ENCODE measurements at regions not wholly inside any gene's neighbourhood (a gene's known extent, or its start where the extent isn't known, plus 50 kb on each side); places are given as distances from the start of the nearest gene placed in this dataset.
"Not testable (repeated sequence)": the region's sequence is repeated elsewhere in the genome, so short reads cannot be mapped to it uniquely, and the experiment has no call there.

DNA sequence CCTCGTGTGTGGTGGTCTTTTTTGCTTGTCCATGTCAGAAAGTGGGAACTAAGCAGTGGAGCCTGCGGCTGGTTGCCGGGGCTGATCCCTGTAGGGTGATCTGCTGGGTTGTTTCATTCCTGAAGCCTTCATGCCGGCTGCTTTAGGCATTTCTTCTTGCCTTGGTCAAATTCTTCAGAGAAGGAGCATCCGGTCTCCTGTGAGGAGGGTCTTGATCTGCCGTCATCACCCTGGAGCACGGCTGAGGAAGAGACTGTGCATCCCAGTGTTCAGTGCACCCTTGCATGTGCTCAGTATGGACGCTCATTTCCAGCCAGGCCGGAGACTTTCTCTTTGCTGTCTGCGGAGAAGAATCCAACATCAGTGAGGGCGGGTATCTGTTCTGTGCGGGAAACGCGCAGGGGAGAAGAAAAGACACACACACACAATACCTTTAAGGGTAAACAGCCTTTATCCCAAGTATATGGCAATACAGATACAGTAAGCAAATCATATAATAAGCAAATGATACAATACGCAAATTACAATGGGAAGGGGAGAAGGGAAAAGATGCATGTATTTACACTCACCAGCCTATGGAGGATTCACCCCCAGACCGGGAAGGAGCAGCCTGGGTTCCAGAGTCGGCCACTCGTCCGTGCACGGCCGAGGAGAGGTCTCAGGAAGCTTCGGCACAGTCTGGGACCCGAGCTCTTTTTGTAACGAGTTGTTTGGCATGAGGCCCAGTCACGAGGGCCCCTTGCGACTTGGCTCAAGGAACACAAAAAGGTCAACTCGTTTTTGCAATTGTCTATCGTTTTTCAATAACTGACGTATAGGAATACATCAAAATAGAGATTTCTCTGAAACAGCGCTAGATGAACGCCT is 1366.8 kb upstream of the TMEM132C start:
- DNase-seq: no peak

DNA sequence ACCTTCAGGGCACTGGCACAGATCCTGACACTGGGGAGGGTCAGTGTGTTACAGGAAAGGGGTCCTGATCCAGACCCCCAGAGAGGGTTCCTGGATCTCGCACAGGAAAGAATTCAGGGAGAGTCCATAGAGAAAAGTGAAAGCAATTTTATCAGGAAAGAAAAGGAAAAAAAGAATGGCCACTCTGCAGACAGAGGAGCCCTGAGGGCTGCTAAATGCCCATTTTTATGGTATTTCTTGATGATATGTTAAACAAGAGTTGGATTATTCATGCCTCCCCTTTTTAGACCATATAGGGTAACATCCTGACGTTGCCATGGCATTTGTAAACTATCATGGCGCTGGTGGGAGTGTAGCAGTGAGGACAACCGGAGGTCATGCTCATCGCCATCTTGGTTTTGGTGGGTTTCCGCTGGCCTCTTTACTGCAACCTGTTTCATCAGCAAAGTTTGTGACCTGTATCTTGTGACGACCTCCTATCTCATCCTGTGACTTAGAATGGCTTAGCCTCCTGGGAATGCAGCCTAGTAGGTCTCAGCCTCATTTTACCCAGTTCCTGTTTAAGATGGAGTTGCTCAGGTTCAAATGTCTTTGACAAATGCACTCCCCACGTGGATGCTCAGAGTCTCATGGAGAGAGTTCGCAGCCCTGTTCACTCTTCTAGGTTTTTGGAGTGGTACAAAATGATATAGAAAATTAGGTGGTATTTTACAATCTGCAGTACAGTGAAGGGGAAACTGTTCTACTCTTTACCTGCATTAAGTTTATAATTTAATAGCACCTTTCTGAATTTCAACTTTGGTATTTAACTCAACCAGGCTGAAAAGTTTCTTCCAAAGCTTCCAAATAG is 1363.7 kb upstream of the TMEM132C start:
- no peak for DNase-seq

DNA sequence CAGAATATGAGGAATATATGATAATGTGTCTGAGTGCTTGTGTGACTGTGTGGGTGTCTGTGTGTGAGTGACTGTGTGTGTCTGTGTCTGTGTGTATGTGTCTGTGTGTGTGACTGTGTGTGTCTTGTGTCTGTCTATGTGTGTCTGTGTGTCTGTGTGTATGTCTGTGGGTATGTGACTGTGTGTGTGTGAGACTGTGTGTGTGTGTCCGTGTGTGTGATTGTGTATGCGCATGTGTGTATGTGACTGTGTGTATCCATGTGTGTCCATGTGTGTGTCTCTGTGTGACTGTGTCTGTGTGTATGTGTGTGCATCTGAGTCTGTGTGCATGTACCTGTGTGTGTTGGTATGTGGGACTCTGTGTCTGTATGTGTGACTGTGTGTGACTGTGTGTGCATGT is 1361.2 kb upstream of the TMEM132C start:
- no peak for DNase-seq

DNA sequence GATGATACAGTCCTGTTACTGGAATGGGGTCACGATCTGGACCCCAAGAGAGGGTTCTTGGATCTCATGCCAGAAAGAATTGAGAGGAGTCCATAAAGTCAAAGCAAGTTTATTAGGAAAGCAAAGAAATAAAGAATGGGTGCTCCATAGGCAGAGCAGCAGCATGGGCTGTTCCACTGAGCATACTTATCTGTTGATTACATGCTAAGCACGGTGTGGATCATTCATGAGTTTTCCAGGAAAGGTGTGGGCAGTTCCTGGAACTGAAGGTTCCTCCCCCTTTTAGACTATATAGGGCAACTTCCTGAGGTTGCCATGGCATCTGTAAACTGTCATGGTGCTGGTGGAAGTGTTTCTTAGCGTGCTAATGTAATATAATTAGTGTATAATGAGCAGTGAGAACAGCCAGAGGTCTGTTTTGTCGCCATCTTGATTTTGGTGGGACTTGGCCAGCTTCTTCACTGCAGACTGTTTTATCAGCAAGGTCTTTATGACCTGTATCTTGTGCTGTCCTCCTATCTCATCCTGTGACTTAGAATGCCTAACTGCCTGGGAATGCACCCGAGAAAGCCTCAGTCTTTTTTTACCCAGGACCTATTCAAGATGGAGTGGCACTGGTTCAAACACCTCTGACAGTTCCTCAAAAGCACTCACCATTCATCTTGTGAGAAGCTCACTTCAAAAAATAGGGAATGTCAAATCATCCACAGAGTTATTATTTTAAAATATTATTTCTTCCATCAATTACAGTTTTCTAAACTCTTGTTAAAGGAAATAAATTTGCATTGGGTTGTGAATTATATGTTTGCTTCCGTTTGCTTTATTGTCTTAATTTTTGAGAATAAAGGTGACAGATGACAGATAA is 1358.8 kb upstream of the TMEM132C start:
- no peak for DNase-seq

DNA sequence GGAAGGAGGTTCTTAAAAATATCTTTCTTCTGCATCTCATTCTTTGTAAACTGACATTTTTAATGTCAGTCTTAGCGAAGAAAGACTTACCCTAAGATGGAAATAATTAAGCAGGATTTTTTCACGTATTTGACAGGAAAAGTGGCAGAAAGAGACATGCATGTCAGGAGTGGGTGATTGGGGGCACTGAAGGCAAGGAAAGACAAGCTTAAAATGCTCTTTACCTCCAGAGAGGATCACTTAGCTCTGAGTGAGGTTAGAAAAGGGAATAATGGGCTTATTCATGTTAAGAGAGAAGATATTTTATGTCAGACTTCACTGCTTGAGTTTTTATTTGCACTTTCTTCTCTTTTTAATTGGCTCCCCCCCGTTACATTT is 1358.2 kb upstream of the TMEM132C start:
- no peak for DNase-seq

DNA sequence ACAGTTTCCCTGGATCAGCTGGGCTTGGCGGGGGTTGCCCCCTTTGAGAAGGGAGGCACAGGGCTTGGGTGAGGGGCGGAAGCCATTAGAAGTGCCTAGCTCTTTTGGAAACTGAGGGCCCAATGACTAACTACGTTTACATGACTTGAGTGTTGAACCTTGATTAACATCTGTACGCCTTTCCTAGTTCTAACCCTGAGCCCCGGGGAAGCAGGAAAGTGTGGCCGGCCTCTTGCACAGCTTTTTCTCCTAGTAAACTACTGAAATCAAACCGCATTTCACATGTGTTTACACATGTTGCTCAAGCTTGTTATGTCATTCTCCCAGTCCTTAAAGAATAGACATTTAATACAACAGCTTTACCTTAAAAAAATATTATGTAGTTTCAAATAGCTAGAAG is 1356.4 kb upstream of the TMEM132C start:
- DNase-seq: no peak

DNA sequence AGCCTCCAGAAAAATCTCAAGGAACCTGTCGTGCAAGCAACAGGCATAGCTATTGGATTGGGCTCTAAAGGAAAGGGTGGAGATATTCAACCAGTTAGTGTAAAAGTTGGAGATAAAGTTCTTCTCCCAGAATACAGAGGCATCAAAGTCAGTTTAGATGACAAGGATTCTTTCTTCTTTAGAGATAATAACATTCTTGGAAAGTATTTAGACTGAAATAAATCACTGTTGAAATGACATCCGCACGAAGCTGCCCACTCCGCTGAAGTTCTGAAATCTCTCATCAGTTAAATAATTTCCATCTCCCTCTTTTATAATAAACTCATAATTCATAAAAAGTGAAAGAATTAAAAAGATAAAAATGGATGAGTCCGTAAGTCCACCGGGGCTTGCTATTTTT is 1354.9 kb upstream of the TMEM132C start:
- no peak for DNase-seq

DNA sequence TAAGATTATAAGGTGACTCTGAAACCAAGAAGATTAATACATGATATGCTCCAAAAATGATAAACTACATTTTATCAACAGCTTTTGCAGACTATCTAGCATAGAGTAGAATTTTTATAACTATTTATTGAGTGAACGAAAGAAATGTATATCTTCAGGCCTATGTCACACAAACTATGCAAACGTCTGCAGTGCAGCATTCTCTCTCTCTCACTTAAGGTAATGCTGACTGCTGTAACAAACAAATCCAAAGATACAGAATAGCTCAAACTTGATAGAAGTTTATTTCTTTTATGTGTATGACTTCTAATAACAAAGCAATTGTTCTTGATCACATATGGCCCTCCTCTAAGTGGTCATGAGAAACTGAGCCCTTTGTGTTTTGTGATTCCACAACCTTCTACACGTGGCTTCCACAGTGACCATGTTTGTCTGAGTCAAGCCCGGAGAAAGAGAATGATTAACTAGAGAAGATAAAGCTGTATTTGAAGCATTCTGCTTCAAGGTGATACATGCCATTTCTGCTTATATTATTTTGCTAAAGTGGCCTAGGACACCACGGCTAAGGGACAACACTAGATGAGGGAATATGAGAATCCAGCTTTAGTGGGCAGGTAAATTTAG is 1352.7 kb upstream of the TMEM132C start:
- DNase-seq: no peak

DNA sequence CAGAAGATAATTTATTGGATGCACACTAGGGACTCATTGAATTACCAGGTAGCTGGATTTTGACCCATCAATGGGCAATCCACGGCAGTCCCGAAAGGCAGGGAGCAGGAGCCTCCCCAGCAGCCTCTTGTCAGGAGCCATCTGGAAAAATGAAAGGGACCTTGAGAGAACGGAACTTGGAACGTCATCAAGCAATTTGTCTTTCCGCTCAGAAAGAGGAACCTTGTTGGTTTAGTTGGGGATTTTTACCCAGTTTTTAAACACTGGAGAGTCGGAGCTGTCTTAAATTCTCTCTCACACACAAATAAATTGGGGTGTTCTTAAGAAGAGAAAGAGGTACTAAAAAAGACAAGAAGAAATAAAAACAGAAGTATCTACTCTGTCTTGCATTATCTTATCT is 1351.7 kb upstream of the TMEM132C start:
- no peak for DNase-seq

DNA sequence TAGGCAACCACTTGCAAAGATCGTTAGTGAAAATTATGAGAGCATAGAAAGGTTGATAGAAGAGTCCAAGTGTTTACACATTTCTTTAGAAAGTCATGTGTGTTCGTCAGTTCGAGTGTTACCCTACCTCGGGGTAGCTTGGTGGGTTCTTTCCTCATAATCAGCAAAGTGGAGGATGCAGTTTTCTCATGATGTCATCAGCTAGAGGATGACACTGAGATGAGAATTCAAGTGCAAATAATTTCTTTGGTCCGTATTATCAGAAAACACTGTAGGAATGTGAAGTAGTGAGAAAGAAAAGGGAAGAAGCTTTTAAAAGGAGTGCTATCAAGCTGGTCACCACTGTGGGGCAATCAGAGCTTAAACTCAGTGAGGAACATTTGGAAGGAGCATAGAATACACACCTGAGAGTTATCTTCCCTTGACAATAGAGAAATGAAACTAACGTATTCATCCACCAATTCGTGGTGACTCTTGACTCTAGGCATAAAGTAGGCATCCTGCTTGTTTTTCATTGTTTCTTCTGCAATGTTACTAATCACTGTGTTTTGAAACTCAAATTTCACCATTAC is 1340.9 kb upstream of the TMEM132C start:
- no peak for DNase-seq

DNA sequence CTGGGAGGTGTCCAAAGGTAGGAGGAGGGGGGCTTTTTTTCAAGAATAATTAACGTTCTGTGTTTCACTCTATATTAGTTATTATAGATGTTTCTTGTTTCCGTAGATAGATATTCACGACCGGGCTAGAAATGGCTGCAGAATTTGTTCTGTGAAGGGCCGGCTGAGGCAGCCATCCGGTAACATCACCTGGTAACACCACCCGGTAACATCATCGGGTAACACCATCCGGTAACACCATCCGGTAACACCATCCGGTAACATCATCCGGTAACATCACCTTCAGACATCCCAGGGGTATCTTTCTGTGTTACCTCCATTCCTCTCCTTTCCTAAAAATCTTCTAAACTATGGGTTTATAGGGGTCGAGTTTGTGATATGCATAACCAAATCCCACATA is 1336.7 kb upstream of the TMEM132C start:
- DNase-seq: no peak

DNA sequence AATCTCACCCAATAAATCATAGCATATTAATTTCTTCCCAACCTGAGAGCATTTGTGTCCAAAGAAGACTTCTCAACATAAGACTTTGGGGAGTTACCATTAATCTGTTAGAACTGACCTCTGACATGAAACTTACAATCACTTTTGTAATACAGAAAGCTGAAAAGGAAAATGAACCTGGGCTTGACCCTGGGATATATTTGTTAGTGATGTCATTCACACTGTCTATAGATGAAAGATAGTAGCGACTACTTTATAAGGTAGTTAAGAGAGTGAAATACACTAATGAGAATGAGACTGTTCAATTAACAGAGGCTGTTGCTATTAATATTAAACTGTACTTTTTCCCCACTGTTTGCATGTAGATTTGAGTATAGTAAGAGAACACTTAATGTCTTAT is 1334.8 kb upstream of the TMEM132C start:
- no peak for DNase-seq

DNA sequence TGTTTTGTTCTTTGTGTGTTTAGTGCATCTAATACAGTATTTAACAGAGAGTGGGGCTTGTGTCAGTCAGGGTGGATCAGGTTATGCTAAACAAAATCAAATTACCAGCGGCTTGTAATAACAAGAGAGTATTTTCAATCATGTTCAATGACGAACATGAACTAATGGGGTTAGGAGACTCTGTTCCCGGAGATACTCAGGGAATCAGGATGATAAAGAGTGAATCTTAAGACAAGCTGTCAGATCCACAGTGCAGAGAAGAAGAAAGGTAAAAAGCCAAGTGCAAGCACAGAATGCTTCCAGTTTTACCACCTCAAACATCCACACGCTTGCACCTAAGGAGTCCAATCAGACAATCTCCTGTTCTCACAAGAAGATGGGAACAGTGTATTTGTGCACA is 1331.5 kb upstream of the TMEM132C start:
- no peak for DNase-seq

DNA sequence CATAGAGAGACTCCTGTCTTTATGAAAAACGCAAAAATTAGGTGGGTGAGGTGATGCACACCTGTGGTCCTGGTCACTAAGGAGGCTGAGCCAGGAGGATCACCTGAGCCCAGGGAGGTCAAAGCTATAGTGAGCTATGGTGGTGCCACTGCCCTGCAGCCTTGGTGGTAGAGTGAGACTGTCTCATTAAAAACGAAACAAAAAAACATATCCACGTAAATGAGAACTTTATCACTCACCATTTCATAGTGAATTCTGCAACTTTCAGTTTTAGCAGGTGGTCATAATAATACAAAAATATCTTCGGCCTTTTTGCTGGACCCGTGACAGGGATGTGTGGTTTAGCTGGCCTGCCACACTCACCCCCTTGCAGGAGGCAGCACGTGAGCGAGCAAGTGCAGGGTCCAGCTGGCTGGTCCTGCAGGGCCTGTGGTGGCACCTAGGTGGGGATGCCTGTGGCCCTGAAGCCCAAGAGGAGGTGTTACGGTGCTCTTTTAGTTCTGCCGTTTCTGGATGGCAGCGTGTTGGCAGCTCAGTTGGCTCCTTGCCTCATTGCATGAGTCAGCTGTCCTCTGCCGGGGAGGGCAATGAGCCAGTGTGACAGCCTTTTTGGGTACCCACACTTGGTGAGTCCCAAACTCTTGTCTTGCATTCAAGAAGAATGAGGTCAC is 1330.7 kb upstream of the TMEM132C start:
- no peak for DNase-seq

DNA sequence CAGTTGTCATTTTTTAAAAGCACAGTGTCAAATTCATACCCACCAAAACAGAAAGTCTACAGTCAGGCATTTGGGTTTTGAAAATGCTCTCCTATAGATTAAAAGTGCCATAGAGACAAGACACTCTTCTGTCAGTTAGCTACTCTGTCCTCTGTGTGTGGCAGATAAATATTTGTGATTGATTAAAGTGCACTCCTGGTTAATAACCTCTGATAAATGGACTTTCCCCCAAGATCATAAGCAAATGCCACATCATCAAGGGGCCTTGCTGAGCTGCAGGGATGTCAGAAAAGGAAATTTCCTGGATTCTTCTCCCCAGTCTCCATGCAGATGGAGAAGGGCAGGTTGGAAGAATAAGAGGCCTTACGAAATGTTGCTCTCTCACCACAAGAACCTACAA is 1329.5 kb upstream of the TMEM132C start:
- DNase-seq: no peak

DNA sequence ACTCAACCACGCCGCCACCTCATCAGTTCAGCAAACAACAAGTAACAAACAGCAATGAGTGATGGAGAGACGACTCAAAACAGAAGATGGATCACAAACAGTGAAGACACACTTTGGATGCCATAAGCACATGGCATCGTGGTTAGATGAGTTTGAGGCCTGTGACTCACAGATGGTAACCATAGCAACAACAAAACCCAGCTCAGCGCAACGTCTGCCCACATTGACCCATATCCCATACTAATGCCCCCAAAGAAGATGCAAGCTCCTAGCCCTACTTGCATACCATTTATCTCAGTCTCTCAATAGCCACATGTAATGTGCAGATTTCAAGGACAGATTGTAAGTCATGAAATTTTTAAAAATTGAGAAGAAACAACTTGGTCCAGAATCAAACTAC is 1322.3 kb upstream of the TMEM132C start:
- DNase-seq: no peak

DNA sequence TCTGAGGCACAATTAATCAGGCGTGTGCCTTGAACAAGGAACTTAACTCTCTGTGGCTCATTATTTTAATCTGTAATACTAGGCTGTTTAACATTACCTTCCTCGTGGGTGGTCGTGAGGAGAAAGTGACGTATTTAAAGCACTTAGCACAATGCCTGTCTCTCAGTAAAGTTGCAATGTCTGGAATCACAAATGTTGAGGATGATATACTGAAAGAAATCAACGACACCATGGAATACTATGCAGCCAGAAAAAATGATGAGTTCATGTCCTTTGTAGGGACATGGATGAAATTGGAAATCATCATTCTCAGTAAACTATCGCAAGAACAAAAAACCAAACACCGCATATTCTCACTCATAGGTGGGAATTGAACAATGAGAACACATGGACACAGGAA is 1320.0 kb upstream of the TMEM132C start:
- not testable (repeated sequence) for DNase-seq

DNA sequence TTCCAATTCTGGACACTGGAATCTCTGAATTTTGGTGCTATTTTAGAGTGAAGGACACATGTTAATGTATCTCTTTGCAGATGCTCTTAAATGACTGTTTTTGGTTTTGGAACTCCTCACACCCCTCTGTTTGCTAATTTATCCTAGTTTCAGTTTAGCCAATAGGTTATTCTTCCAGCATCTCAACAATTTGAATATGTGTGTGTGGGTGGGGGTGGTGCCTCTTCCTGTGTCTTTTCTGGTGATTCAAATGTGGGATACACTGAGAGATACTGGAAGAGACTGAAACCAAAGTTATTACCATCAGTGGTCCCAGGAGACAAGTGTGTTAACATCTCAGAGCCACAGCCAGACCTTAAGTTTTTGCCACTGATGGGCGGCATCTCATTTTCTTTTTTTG is 1317.4 kb upstream of the TMEM132C start:
- no peak for DNase-seq

DNA sequence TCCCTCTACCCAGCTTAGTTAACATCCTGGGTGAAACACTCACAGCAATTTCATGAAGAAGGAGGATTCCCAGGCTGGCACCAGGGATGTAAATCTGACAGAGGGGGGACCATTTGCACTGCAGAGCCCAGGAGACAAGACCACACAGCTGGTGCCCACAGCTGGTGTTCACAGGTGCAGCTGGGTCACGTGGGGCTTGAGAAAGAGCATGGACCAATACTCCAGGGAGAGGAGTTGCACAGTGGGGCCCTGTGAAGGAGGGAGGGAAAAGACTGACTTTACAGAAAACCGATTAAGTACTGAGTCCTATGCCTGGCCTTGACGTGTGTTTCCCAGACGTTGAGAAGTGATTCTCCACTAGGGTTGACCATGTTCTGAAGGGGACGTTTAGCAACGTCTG is 1316.7 kb upstream of the TMEM132C start:
- DNase-seq: no peak

DNA sequence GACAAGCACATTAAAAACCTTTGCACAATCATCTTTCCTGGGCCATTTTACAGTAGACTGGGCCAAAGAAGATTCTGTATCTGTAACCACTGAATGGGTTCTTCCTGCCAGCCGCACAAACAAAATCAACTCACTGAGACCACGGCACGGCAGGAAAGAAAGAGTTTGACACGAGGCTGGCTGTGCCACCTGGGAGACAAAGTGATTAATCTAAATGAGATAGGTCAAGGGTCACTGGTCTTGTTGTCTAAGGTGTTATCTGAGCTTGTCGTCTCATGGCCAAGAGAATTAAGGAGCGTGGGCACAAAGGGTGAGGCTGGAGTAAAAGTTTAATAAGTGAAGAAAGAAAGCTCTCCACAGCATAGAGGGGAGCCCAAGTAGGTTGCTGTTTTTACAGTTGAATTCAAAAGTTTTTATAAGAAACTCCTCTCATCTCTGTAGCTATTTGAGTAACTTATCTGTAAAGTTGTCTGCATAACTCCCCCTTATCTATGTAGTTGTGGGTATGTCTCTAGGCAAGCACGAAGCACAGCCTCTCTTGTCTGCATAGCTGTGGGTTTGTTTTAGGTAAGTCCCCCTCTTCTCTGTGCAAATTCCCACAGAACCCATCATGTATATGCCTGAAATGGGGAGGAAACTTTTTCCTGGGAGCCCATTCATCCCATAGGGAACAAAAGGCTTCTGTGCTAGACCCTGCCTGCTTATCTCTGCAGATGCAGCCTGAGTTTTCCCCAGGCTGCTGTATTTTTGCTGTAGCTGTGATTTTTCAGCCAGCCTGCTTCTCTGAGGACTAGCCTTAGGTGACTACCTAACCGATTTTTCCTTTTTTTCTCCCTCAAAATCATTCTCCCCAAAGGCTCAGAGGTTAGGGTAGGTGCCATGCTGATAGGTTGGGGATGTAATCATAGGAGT is 1314.6 kb upstream of the TMEM132C start:
- DNase-seq: no peak
